NCI-H774 (cell line): ENCODE measurements at regions not wholly inside any gene's neighbourhood (a gene's known extent, or its start where the extent isn't known, plus 50 kb on each side); places are given as distances from the start of the nearest gene placed in this dataset.
"Not testable (repeated sequence)": the region's sequence is repeated elsewhere in the genome, so short reads cannot be mapped to it uniquely, and the experiment has no call there.

Source experiments
- DNase-seq: peaks from one replicate; lab custom pipeline; 2025; lab: John Stamatoyannopoulos, UW

- no peak for DNase-seq
Observed at GRCh38 chr13:95388420-95389079, 87.3 kb upstream of the ABCC4 start.

DNA sequence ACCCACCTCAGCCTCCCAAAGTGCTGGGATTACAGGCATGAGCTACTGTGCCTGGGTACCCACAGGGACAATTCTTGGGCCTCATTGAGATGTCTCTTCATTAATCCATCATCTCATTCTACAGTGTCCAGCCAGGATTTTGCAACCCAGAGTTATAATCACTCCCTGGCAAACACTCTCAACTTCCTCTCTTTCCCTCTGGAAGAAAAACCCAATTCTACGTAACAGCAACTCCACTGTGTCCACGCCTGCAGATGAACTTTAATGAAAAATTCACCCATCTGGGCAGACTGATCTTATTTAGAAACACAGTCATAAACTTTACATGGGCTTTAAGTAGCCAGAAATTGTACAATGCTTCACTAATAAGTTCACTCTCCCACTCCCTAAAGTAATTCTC lies 90.1 kb upstream of the ABCC4 start:
- no peak for DNase-seq

- no peak for DNase-seq
Observed at GRCh38 chr13:95391785-95392184, 90.5 kb upstream of the ABCC4 start.

- DNase-seq, result no peak
Observed at GRCh38 chr13:95392597-95392996, 91.3 kb upstream of the ABCC4 start.

DNA sequence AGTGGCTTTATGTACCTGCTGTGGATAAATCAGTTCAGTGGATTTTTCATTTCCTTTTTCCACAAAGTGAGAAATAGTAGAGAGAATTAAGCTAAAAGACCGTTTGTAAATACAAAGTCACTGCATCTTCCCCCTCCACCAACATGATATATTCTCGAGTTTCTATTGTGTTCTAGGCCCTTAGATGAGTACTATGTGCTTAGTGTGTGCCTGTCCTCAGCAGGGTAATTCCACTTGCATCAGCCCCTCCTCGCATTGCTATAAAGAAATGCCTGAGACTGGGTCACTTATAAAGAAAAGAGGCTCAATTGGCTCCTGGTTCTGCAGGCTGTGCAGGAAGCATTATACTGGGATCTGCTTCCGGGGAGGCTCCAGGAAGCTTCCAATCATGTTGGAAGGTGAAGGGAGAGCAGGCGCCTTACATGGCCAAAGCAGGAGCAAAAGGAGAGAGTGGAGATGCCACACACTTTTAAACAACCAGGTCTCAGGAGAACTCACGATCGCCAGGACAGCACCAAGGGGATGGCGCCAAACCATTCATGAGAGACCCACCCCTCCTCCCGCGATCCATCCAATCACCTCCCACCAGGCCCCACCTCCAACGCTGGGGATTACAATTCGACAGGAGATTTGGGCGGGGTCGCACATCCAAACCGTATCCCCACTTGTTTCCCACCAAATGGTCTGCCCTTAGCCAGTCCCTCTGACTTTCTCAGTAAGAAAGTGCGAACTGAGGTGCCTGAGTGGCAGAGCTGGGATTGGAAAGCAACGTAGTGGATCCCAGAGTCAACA lies 102.3 kb upstream of the ABCC4 start:
- no peak for DNase-seq

GRCh38 chr13:95404141-95404882 lies 103.1 kb upstream of the ABCC4 start:
- peak; percentile 49 for DNase-seq

- no peak for DNase-seq
Observed at GRCh38 chr13:95406176-95406575, 104.9 kb upstream of the ABCC4 start.

DNA sequence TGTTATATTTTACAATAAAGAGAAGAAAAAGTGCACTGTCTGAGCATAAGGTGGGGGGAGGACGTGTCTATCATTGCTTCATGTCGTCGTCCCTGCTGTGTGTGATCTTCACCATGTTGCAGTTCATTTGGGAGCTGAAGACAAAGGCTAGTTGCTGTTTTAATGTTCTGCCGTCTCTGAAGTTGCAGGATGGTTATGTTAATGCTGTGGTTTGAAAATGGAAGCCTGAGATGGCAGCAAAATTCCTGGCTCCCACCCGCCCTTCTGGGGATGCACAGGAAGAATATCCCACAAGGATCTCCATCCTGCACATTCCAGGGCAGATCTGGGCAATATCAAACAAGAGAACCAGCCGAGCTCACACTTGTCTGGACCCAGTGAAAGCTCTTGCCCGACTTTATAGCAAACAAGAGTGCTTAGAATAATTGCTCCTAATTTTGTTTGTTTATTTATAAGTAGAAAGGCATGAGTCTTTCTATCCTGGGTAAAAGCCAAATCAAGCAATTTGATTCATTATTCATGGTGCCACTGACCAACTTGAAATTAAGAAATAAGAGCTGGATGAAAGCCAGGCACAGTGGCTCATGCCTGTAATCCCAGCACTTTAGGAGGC lies 110.3 kb upstream of the ABCC4 start:
- DNase-seq, result peak; percentile 15

DNA sequence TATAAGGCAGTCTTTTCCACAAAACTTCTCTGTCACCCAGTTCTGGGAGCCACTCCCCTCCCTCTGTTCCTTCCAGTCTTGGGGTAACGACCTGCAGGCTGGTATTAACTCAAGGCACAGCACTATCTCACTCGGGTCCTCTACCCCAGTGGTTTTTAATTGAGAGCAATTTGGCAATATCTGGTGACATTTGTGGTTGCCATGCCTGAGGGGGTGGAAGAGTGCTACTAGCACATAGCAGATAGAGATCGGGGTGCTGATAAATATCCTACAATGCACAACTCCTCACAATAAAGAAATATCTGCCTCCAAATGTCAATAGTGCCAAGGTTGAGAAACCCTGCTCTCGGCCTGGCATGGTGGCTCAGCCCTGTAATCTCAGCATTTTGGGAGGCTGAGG lies 117.7 kb upstream of the ABCC4 start:
- no peak for DNase-seq

DNA sequence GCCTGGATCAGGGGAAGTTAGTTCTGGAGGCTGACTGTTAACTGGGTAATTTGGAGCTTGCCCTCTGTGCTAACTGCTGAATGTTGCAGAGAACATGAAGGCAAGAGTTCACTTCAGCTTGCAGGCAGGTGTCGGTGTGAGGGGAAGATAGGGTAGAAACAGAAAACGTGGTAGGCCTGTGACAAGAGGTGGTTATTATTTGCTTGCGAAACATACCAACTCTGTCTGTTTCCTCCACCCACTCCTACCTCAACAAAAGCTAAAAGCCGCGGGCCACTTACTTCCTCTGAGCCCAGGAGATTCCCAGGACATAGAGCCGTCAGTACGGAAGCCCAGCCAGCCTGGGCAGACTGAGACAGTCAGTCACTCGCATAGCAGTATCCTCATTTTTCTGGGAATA lies 119.2 kb upstream of the ABCC4 start:
- no peak for DNase-seq

DNA sequence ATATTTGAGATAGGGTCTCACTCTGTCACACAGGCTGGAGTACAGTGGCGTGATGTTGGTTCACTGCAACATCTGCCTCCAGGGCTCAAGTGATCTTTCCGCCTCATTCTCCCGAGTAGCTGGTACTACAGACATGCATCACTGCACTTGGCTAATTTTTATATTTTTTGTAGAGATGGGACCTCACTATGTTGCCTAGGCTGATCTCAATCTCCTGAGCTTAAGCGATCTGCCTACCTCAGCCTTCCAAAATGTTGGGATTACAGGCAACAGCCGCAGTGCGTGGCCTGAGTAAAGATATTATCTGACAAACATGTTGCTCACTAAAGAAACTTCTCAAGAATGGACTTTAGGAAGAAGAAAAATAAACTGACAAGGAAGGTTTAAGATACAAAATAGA lies 125.4 kb upstream of the ABCC4 start:
- DNase-seq, result no peak

DNA sequence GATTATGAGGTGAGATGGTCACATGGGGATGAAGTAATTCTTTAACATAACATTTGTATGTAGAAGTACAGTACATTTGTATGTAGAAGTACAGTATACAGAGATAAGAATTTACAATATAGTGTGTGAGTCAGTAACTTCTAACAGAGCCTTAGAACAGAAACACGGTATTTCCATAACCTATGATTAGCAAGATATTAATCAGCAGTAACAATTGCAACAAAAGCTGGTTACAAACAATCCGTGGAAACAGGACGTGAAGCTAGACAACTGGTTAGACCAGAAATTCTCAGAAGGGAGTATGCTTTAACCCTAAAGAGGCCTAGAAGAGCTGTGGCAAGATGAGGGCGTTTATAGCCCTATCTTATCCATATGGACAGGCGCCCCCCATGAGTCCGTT lies 122.0 kb upstream of the CLDN10 start:
- DNase-seq, result not testable (repeated sequence)

DNA sequence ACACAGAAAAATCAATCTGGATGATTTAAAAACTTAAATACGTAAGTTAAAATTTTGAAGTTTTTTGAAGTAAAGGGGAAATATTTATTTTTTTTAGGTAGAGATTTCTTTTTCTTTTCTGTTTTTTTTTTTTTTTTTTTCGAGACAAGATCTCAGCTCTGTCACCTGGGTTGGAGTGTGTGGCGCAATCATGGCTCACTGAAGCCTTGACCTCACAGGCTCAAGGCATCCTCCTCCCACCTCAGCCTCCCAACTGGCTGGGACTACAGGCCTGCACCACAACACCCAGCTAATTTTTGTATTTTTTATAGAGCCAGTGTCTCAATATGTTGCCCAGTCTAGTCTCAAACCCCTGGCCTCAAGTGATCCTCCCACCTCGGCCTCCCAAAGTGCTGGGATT lies 120.4 kb upstream of the CLDN10 start:
- no peak for DNase-seq

DNA sequence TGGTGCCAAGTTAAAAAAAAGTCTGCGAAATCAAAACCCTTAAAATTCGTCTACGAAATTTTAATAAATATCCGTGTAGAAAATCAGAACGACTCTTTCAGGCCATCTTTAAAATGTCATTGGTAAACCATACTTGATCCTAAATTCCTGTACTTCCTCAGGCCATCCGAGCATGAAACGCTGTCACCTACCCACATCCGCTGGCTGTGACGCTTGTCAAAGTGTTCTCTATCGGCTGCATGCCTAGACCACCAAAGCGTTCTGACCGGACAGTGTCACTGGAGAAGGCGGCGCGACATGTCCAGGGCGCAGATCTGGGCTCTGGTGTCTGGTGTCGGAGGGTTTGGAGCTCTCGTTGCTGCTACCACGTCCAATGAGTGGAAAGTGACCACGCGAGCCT lies 119.0 kb upstream of the CLDN10 start:
- DNase-seq, result no peak

- DNase-seq, result no peak
Observed at GRCh38 chr13:95434111-95434510, 118.4 kb upstream of the CLDN10 start.

GRCh38 chr13:95437561-95437960 lies 115.0 kb upstream of the CLDN10 start:
- no peak for DNase-seq

- DNase-seq, result no peak
Observed at GRCh38 chr13:95438297-95438696, 114.2 kb upstream of the CLDN10 start.

DNA sequence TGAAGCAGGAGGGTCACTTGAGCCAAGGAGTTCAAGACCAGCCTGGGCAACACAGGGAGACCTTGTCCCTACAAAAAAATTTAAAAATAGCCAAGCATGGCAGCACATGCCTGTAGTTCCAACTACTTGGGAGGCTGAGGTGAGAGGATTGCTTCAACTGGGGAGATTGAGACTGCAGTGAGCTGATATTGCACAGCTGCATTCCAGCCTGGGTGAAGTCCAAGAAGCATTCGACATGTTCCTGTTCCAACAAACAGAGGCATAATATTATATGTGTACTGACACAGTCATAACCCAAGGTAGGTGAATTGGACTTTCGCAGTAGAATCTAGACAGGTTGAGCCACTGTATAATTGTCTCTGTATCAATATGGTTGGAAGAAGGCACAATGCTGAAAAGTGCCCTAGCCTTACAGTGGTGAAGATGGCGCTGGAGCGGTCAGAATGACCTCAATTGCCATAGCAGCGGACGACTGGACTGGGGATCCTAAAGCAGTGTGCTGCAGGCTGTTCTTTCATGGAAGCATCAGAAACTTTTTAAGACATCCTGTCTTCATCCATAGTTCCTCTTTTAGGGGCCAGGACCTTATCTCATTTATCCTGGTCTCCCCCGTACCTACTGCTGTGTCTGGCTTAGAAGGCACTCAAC lies 112.0 kb upstream of the CLDN10 start:
- no peak for DNase-seq

GRCh38 chr13:95441326-95441725 lies 111.2 kb upstream of the CLDN10 start:
- DNase-seq, result no peak

DNA sequence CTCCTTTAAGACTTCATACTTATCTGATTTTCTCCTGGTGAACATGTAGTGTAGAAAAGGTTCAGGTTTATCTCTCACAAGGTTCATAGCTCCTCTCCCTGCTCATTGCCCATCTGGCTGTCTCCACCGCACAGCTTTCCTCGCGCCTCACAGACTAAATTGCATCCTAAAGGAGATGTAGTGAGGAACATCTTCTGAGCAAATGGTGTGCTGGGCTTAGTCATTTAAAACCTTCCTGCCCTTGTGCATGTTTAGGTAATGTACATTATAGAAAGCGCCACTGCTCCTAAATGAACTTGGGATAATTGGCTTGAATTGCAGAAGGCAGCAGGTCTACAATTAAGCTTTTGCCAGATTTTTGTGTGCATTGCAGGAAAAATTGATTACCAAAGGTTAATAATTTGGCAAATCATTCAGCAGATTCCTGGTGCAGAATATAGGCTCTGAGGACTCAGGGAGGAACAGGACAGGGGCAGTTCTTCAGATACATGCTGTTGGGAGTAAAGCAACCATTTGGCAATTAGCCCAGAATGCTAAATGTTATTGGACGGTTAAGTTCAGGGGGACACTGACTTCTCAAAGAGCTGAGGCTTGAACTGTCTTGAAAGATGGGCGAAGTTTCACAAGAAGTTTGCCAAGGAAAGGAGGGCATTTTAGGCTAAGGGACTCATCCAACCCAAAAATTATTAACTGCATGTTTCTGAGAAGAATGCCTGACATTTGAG lies 108.4 kb upstream of the CLDN10 start:
- no peak for DNase-seq

DNA sequence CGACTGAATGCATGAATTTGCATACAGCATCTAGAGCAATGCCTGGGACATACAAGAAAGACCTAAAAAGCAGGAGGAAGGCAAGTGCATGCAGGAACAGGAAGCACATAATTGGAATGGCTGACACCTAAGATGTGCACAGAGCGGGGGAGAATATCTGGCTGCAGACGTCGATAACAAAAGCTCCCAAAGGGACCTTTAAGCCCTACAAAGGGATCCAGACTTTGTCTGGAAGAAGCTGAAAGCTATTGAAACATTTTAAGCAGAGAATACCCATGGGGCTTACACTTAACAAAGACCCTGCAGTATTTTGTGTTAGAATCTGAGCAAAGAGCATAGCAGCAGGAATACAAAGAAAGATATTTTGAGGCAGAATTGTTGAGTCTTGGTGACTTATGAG lies 107.4 kb upstream of the CLDN10 start:
- DNase-seq, result no peak
